ENCODE measurements at regions not wholly inside any gene's neighbourhood (a gene's known extent, or its start where the extent isn't known, plus 50 kb on each side); places are given as distances from the start of the nearest gene placed in this dataset.

DNA sequence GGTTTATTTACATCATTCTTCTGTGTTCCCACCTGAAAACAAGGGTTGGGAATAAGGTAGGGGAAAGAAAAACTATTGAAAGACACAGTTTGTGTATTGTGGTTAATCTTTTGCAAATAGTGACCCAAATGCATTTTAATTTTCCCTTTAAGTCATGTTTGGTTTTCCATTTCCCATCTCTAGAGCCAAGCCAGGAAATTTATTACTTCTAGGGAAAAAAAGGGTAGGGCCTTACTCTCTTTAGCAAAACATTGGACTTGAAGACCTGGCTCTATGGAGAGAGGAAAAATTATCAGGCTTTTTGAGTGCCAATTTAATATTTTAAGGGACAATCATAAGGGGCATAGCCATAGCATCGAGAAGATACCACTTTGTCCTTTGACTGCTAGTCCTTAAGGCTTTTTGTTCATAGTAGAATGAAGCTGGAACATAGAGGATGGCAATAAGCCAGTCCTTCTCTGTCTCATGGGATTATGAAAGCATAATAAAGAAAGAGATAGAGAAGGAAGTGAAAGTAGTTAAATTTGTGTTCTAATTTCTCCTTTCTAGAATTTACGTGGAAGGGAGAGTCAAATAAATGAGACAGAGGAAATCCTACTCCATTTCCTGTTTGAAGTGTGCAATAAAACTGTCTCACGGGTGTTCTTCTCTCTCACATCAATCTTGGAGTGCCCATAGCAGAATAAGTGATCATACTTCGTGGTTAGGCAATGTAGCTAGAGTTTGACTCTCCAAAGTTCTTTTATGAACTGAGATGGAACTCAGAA lies 50.9 kb upstream of the PPFIA2 start:
- DNase-seq (ENCODE audit: low spot score) = no peak

DNA sequence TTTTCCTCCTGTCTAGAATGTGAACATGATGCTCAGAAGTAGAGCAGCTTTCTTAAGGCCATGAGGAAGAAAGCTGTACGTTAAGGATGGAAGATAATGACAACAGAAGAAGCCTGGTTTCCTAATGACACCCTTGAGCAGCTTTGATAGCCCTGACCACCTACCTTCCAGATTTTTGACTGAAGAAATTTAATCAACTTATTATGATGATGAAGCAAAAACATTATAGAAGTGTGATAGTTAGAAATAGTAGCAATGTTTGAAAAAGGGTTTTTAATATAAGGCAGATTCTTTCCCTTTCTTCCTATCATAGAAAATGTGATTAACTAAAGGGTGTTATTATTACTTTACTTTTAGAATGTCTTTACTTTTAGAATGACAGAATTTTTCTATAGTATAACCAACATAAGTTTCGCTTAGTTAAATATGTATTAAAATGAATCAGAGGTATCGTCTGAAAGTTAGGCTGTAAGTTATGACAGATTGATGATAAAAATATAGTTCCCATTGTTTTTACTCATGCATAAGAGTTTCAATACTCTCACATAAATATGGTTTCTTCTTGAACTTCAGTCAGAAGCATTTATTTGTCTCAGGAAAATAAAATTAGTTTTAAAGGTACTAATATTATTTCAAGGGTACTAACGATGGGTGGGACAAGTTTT lies 50.1 kb upstream of the PPFIA2 start:
- no peak for DNase-seq (ENCODE audit: low spot score)

Measured in D341Med (cell line).